Tibial nerve (tissue), 4 donors: ENCODE measurements at regions not wholly inside any gene's neighbourhood (a gene's known extent, or its start where the extent isn't known, plus 50 kb on each side); places are given as distances from the start of the nearest gene placed in this dataset.

Experiments
- CTCF ChIP-seq, 5 experiments: fragments of 200-600 bp in 3 of 5; fragments of 450-650 bp in 2 of 5; sonication (generic) in 3 of 5; IDR thresholded peaks; one replicate each; pipeline ENCODE4 v1.5.1; 2016 to 2019; ENCODE audit warnings: antibody characterized with exemption in 5 of 5, mild to moderate bottlenecking in 3 of 5, moderate library complexity in 2 of 5
- EP300 ChIP-seq, 2 donors: sonication (generic); formaldehyde crosslinking; IDR thresholded peaks; one replicate each; pipeline ENCODE4 v1.6.1; 2017; ENCODE audit warnings: antibody characterized with exemption in 2 of 2, mild to moderate bottlenecking in 1 of 2

DNA sequence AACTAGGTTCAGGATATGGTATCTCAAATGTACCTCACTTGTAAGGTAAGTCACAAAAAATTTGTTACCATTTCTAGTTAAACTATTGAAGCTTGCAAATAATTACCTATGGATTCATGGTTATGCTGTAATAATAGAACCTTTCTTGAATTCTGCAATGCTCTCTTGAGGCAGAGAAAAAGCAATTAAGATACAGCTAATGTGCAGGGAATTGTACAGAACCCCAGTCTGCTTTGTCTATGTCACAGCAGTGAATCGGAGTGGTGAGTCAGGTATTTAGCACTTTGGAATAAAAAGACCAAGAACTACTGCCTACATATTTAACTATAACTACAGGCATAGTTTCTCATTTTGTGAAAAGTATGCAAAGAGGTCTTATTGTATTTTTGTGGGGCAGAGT, 228.7 kb upstream of the GOT2 start:
- TF ChIP-seq CTCF (IDR thresholded peaks at IDR 0.05) (no peak), EP300 (IDR thresholded peaks at IDR 0.05) (no peak)
